Panc1 (cell line): ENCODE measurements at regions not wholly inside any gene's neighbourhood (a gene's known extent, or its start where the extent isn't known, plus 50 kb on each side); places are given as distances from the start of the nearest gene placed in this dataset.

ENCODE experiments used
- ATAC-seq: fragments of 200-7000 bp; cut with Tn5 transposase; 2 replicates; pipeline ENCODE4 v1.9.1; 2020; ENCODE audit warnings: mild to moderate bottlenecking, moderate library complexity
- BruUV-seq: library from RNA; stranded (reverse); fragments of 400-500 nt; replicated peaks from 2 replicates; lab custom pipeline; 2021; lab: Mats Ljungman, UMichigan
- CTCF ChIA-PET: fragments of 300-600 bp; sonication (Branson Sonifier 250); formaldehyde crosslinking; loops from one replicate; lab custom pipeline; 2022; ENCODE audit warnings: antibody characterized with exemption; lab: Charles Lee
- POLR2A ChIA-PET: fragments of 300-600 bp; sonication (Branson Sonifier 250); formaldehyde crosslinking; loops from one replicate; lab custom pipeline; 2022; ENCODE audit warnings: antibody characterized with exemption; lab: Charles Lee
- DNase-seq: peaks from one replicate; pipeline ENCODE4 v3.0.0-alpha.2; 2010; ENCODE audit warnings: low read depth, low spot score
- H3K27ac ChIP-seq: 2 replicates; pipeline ENCODE4 v1.5.1; 2011; ENCODE audit warnings: mild to moderate bottlenecking, low read length, inconsistent platforms
- H3K27me3 ChIP-seq: fragments of 200-500 bp; sonication (Bioruptor generic); 2 replicates; pipeline ENCODE4 v1.6.0; 2014; ENCODE audit warnings: low read length, inconsistent platforms; ENCODE audit not compliant: control insufficient read depth, insufficient read depth
- H3K36me3 ChIP-seq: fragments of 200-500 bp; sonication (Bioruptor generic); 2 replicates; pipeline ENCODE4 v1.5.1; 2014; ENCODE audit warnings: inconsistent platforms, mild to moderate bottlenecking, low read length, moderate library complexity; ENCODE audit not compliant: control insufficient read depth, insufficient read depth
- H3K4me1 ChIP-seq: 2 replicates; pipeline ENCODE4 v1.5.1; 2011; ENCODE audit warnings: inconsistent platforms, mild to moderate bottlenecking, low read length, moderate library complexity; ENCODE audit not compliant: control insufficient read depth, insufficient read depth
- H3K4me3 ChIP-seq, 2 experiments: 2 replicates each; pipeline ENCODE4 v1.5.1; 2011 to 2012; ENCODE audit warnings: low read depth in 2 of 2, low read length in 2 of 2, mild to moderate bottlenecking in 2 of 2, inconsistent platforms in 1 of 2, moderate library complexity in 1 of 2
- H3K9me3 ChIP-seq: fragments of 200-500 bp; sonication (Bioruptor generic); 2 replicates; pipeline ENCODE4 v1.5.1; 2014; ENCODE audit warnings: low read depth, mild to moderate bottlenecking, inconsistent platforms, low read length, moderate library complexity; ENCODE audit not compliant: control insufficient read depth, insufficient read depth
- POLR2AphosphoS5 ChIP-seq: IDR thresholded peaks from 2 replicates; pipeline ENCODE4 v1.6.1; 2012; ENCODE audit warnings: mild to moderate bottlenecking, low read depth, low read length, moderate library complexity
- SIN3A ChIP-seq: IDR thresholded peaks from 2 replicates; pipeline ENCODE4 v1.6.1; 2012; ENCODE audit warnings: low read depth, mild to moderate bottlenecking, low read length, moderate library complexity, borderline replicate concordance; ENCODE audit not compliant: insufficient read depth
- TCF7L2 ChIP-seq: IDR thresholded peaks from 2 replicates; pipeline ENCODE4 v1.6.1; 2011; ENCODE audit warnings: mild to moderate bottlenecking, low read depth, low read length, inconsistent platforms
- in situ Hi-C: cut with HindIII; loops from 2 replicates; pipeline ENCODE4 v1.10.0; 2016; ENCODE audit warnings: low sequenced_read_pairs, low pct_unique_long_range_greater_than_20kb
- intact Hi-C: fragments of 100-400 bp; cut with micrococcal nuclease; formaldehyde crosslinking; loops from one replicate; pipeline ENCODE4 v1.10.0; 2022; ENCODE audit not compliant: unreplicated experiment
- TF ChIP-seq, protein P1 (sequence below): fragments of 450-650 bp; IDR thresholded peaks from 2 replicates; pipeline ENCODE4 v1.5.1; 2017; ENCODE audit warnings: mild to moderate bottlenecking
- TF ChIP-seq, protein P2 (sequence below), 2 experiments: IDR thresholded peaks; 2 replicates each; pipeline ENCODE4 v1.6.1; 2011 to 2012; ENCODE audit warnings: low read depth in 2 of 2, control low read depth in 1 of 2, low read length in 1 of 2, mild to moderate bottlenecking in 1 of 2, moderate library complexity in 1 of 2; ENCODE audit not compliant: insufficient read depth in 1 of 2

DNA sequence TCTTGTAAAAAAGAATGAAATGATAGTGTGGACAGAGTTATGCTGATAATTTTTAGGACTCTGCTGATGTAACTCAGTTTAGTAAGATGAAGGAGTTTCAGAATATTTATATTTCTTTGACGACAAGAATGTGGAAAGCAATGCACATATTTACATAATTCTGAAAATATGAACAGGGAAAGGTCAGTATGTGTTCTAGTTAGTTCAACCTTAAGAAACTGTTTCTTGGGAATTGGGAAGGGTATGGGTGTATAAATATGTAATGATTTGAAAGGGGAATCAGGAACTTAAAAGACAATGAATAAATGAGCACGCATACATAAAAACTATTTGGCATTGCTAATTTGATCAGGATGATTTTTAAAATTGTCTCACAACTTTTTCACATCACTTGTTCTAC lies 1226.1 kb downstream of the SI start:
- H3K27ac ChIP-seq, result no peak overlapping the region
- no peaks in the 10 kb centered on the region for H3K36me3 ChIP-seq
- H3K27me3 ChIP-seq, result no peaks in the 10 kb centered on the region
- intact Hi-C loops, result no loop called here
- H3K4me1 ChIP-seq, result no peaks in the 10 kb centered on the region
- ChIA-PET CTCF (no interaction called here), POLR2A (no interaction called here)
- peaks cover 6% of the 10 kb centered on the region; the same call in 1 of the 2 replicates for H3K9me3 ChIP-seq
- no TSS peak for BruUV-seq
- in situ Hi-C loops, result no loop called here
- TF ChIP-seq, protein P1, sequence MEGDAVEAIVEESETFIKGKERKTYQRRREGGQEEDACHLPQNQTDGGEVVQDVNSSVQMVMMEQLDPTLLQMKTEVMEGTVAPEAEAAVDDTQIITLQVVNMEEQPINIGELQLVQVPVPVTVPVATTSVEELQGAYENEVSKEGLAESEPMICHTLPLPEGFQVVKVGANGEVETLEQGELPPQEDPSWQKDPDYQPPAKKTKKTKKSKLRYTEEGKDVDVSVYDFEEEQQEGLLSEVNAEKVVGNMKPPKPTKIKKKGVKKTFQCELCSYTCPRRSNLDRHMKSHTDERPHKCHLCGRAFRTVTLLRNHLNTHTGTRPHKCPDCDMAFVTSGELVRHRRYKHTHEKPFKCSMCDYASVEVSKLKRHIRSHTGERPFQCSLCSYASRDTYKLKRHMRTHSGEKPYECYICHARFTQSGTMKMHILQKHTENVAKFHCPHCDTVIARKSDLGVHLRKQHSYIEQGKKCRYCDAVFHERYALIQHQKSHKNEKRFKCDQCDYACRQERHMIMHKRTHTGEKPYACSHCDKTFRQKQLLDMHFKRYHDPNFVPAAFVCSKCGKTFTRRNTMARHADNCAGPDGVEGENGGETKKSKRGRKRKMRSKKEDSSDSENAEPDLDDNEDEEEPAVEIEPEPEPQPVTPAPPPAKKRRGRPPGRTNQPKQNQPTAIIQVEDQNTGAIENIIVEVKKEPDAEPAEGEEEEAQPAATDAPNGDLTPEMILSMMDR, result no peak
- TF ChIP-seq TCF7L2 (no peak), POLR2AphosphoS5 (no peak), SIN3A (no peak)
- TF ChIP-seq, protein P2, sequence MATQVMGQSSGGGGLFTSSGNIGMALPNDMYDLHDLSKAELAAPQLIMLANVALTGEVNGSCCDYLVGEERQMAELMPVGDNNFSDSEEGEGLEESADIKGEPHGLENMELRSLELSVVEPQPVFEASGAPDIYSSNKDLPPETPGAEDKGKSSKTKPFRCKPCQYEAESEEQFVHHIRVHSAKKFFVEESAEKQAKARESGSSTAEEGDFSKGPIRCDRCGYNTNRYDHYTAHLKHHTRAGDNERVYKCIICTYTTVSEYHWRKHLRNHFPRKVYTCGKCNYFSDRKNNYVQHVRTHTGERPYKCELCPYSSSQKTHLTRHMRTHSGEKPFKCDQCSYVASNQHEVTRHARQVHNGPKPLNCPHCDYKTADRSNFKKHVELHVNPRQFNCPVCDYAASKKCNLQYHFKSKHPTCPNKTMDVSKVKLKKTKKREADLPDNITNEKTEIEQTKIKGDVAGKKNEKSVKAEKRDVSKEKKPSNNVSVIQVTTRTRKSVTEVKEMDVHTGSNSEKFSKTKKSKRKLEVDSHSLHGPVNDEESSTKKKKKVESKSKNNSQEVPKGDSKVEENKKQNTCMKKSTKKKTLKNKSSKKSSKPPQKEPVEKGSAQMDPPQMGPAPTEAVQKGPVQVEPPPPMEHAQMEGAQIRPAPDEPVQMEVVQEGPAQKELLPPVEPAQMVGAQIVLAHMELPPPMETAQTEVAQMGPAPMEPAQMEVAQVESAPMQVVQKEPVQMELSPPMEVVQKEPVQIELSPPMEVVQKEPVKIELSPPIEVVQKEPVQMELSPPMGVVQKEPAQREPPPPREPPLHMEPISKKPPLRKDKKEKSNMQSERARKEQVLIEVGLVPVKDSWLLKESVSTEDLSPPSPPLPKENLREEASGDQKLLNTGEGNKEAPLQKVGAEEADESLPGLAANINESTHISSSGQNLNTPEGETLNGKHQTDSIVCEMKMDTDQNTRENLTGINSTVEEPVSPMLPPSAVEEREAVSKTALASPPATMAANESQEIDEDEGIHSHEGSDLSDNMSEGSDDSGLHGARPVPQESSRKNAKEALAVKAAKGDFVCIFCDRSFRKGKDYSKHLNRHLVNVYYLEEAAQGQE (IDR thresholded peaks at IDR 0.05; ENCODE audit: insufficient read depth in 1 of 2, low read depth in 2 of 2, low read length in 1 of 2), result no peak
- no peak overlapping the region for H3K4me3 ChIP-seq
- DNase-seq (no peak), ATAC-seq (no peak)

DNA sequence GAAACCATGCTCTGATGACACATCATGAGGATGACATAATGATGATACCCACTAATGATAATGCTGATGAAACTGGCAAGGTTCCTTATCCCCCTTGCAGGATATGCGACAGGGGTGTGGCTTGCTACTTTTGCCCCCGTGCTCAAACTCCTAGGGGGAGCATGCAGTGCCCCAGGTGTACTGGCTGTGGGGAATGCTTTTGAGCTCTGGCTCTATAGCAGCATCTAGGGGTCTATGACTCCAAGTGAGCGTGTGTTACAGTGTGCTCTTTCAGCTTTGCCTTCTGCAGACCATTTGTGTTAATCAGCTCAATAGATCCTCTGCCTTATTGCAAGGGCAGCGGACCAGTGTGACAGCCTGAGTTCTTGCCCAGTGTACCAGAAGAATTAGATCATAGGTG lies 1239.5 kb downstream of the SI start:
- BruUV-seq, result no TSS peak
- in situ Hi-C loops, result no loop called here
- H3K4me1 ChIP-seq, result no peaks in the 10 kb centered on the region
- H3K27me3 ChIP-seq, result no peaks in the 10 kb centered on the region
- DNase-seq (no peak), ATAC-seq (no peak)
- TF ChIP-seq, protein P1, result no peak
- TF ChIP-seq, protein P2 (IDR thresholded peaks at IDR 0.05; ENCODE audit: insufficient read depth in 1 of 2, low read depth in 2 of 2, low read length in 1 of 2), result no peak
- TF ChIP-seq TCF7L2, result no peak
- TF ChIP-seq POLR2AphosphoS5, result no peak
- ChIA-PET POLR2A (no interaction called here), CTCF (no interaction called here)
- no peak overlapping the region for H3K27ac ChIP-seq
- H3K4me3 ChIP-seq, result no peak overlapping the region
- H3K36me3 ChIP-seq, result no peaks in the 10 kb centered on the region
- H3K9me3 ChIP-seq, result no peaks in the 10 kb centered on the region
- intact Hi-C loops, result no loop called here
